GM12872 (cell line): ENCODE measurements at regions not wholly inside any gene's neighbourhood (a gene's known extent, or its start where the extent isn't known, plus 50 kb on each side); places are given as distances from the start of the nearest gene placed in this dataset.

ENCODE experiments used
- TF ChIP-seq, protein P1 (sequence below): IDR thresholded peaks from 3 replicates; pipeline ENCODE4 v1.5.1; 2011; ENCODE audit warnings: low read depth, mild to moderate bottlenecking, low read length, moderate library complexity; ENCODE audit not compliant: insufficient read depth

DNA sequence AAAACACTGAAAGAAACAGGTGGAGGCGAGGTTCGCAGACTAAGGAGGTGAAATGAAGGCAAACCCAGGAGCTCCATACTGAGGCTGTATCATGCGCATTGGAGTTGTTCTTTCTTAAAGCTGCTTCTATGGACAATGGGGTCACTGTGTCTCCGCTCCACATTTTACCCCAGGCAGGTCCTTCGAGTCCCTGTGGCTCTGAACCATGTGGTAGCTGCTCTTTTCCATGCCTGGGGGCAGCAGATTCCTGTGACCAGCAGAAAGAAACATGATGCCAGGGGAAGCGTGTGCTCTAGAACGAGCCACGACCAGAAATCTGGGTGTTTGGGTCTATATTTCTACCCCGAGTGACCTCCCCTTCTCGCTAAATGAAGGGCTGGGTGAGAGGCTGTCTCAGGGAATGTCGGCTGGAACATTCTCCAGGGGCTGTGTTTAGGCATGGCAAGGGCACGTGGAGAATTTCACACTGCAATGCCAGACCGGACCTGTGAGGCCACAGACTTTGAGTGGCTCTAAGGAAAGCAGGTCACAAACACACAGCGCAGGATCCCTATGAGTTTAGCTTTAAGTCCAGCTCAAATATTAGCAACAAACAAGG lies 95.7 kb upstream of the IRS2 start:
- TF ChIP-seq, protein P1, sequence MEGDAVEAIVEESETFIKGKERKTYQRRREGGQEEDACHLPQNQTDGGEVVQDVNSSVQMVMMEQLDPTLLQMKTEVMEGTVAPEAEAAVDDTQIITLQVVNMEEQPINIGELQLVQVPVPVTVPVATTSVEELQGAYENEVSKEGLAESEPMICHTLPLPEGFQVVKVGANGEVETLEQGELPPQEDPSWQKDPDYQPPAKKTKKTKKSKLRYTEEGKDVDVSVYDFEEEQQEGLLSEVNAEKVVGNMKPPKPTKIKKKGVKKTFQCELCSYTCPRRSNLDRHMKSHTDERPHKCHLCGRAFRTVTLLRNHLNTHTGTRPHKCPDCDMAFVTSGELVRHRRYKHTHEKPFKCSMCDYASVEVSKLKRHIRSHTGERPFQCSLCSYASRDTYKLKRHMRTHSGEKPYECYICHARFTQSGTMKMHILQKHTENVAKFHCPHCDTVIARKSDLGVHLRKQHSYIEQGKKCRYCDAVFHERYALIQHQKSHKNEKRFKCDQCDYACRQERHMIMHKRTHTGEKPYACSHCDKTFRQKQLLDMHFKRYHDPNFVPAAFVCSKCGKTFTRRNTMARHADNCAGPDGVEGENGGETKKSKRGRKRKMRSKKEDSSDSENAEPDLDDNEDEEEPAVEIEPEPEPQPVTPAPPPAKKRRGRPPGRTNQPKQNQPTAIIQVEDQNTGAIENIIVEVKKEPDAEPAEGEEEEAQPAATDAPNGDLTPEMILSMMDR: no peak

DNA sequence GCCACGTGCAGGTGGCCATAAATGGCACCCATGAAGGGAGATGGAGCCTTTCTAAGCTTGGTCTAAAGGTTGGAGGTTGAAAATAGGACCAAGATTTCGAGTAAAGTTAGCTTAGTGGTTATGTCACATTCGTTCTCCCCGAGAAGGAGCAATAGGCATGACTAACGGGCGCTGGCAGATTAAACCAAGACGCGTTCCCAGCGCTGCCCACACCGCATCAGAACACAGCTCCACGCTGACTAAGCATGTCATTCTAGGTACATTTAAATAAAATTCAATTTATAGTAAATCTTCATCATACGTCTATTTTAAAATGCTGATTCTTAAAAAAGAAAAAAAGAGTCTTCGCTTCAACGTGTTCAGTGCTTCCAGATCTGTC lies 95.0 kb upstream of the IRS2 start:
- TF ChIP-seq, protein P1: no peak

DNA sequence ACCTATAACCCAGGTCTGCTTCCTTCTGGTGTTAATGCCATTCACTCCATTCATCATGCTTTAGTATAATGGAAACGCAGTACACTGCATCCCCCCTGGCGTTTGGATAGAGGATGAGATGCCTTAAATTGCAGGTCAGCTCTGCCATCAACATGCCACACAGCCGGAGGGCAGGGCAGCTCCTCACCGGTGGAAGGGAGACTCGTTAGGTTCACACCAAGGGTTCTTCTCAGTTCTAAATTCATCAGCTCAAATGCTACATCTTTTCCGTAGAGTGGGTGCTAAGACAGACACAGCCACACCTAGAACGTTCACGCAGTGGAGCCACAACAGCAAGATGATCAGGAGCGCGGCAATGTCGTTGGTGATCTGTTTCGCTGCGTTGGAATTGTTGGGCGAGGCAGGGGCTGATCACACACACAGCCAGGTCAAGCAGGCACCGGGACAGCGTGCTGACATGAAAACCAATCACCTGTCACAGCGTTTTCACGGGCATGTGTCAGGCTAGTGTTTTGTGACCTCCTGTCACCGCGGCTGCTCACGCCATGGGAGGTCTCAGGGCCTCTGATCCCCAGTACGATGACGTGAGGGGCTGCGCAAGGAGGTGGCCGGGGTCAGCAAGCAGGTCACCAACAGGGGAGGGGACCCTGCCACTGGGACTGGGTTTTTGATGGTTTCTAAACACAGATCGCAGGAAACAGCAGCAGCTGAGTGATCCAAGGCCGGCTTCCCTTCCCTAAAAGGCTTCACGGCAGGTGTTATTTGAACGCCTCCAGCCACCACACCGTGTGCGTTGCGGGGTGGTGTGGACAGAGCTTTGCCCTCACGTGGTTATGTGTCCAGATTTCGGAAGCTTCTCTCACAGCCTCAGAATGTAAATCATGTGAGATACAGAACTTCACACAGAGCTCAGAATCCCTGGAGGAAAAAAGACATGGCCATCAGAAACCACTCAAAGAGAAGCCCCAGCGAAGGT lies 94.3 kb upstream of the IRS2 start:
- TF ChIP-seq, protein P1: no peak

DNA sequence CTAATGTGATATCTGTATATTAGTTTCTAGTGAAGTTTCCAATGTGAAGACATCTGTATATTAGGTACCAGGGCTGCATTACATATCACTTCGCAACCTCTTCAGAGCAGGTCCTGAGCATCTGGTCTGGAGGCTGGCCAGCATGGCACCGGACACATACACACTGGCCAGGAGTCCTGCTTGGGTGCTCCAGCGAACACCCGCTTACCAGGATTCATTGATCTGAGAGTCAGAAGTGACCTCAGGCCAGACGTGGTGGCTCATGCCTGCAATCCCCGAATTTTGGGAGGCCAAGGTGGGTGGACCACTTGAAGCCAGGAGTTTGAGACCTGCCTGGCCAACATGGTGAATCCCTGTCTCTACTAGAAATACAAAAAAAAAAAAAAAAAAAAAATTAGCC lies 93.0 kb upstream of the IRS2 start:
- TF ChIP-seq, protein P1: no peak

DNA sequence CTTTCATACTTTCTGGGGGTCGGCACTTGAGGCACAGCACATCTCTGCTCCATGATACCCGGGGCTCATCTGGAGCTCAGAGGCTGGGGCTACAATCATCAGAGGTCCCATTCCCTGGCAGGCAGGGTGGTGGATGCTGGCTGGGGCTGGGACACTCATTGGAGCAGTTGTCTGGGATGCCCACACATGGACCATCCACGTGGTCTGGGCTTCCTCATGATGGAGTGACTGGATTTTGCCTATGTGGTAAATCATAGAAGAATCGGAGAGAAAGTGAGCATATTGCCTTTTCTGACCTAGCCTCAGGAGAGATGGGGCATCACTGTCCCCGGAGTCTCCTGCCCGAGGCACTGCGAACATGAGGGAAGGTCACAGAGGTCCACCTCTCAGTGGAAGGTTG lies 91.4 kb upstream of the IRS2 start:
- TF ChIP-seq, protein P1: no peak

DNA sequence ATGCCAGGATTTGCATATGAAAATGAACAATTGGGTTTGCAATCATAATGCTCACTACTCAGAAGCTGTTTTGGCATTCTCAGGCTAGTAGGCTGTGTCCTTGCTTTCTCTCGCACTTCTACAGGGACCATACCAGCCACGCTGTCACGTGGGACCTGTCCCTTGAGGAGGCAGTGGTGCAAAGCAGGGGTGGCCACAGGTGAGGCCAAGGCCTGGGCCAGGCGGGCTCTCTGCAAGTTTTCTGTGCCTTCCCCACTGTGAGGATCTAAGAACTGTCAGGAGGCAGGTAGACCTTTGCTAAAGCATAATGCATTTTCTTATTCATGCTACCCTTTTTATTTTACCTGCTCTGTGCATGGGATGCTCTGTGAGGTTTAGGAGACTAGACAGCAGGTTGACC lies 89.4 kb upstream of the IRS2 start:
- TF ChIP-seq, protein P1: no peak

DNA sequence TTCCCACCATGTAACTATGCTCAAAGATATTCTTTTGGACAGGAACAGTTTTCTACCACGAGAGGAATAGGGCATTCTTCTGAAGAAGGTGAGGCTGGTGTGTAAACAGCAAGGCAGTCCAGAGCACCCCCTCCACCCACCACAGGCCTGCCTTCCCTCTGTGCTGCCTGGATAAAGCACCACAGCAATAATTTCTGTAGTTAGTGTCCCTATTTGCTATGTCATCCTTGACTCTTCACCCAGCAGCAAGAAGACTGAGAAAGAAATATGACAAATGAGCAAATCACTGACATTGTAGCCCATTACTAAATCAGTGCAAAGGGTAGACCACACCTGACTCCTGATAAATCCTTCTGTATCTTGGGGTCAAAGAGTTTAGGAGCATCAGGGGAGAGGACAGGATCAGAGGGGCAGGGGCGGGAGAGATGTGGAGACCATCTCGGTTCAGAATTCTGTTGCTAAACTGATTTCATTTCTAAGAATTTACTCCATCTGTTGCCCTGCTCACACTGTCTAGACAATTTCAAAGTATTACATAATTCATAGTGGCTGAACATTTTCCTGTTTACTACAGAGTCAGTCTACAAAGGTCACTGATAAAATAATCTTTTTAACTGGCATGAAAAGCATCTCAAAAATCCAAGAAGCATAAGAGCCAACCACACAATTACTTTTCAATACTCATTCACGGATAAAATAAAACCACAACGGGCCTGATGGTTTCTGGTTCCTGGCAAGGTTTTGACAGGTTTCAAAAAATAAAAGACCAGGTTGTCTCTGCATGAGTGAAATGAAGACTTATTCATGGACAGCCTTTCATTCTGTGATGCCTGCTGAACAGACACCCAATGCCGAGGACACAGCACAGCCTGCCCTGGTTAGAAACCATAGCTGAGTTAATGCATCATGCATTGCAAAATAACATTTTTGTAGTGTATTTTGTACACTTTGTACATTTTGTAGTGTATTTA lies 88.4 kb upstream of the IRS2 start:
- TF ChIP-seq, protein P1: no peak
